Activated CD4-positive, alpha-beta memory T cell treated with anti-CD3 and anti-CD28 coated beads for 36 hours (primary cell): ENCODE measurements at regions not wholly inside any gene's neighbourhood (a gene's known extent, or its start where the extent isn't known, plus 50 kb on each side); places are given as distances from the start of the nearest gene placed in this dataset.

Experiments used
- CTCF ChIA-PET: fragments of 350-600 bp; sonication (Branson Sonifier 250); formaldehyde crosslinking; loops from one replicate; lab custom pipeline; 2021; ENCODE audit warnings: antibody characterized with exemption, inconsistent platforms; lab: Charles Lee
- POLR2A ChIA-PET: fragments of 350-600 bp; sonication (Branson Sonifier 250); formaldehyde crosslinking; loops from one replicate; lab custom pipeline; 2021; ENCODE audit warnings: antibody characterized with exemption; lab: Charles Lee
- DNase-seq: peaks from one replicate; pipeline ENCODE4 v3.0.0-alpha.2; 2020
- H3K27ac Mint-ChIP-seq: one replicate; pipeline ENCODE4 v1.8.0; 2021; ENCODE audit warnings: mixed read lengths
- H3K27me3 Mint-ChIP-seq: one replicate; pipeline ENCODE4 v1.8.0; 2021; ENCODE audit warnings: mixed read lengths
- H3K36me3 Mint-ChIP-seq: one replicate; pipeline ENCODE4 v1.8.0; 2021; ENCODE audit warnings: mixed read lengths
- H3K4me1 Mint-ChIP-seq: one replicate; pipeline ENCODE4 v1.8.0; 2021; ENCODE audit warnings: low read depth, mixed read lengths
- H3K4me3 Mint-ChIP-seq: one replicate; pipeline ENCODE4 v1.8.0; 2021; ENCODE audit warnings: mild to moderate bottlenecking, mixed read lengths
- H3K9me3 Mint-ChIP-seq: one replicate; pipeline ENCODE4 v1.8.0; 2021; ENCODE audit warnings: mixed read lengths
- intact Hi-C: fragments of 100-400 bp; cut with micrococcal nuclease; formaldehyde crosslinking; loops from one replicate; pipeline ENCODE4 v1.15.1; 2023

DNA sequence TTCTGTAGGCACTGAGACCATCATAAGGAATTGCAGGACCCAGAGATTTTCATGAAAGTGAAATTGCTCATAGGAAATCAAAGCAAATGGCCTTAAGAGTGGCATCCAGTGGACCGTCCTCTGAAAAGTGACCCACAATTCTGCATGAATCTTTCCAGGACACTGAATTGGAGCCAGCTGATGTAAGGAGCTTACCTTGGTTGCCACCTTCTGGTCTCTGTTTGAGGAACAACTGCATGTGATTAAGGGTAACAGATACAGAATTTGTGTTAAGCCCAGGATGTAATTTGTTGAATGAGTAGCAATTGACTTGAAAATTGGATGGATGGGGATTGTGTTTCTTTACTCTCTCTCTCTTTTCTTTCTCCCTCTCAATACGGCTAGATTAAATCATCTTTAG is 49.9 kb upstream of the GAS1 start:
- no peaks in the 10 kb centered on the region for H3K9me3 Mint-ChIP-seq
- H3K36me3 Mint-ChIP-seq = no peaks in the 10 kb centered on the region
- DNase-seq = no peak
- CTCF ChIA-PET = interaction anchor here (0.7 kb wide), 1 partner anchor 328 kb away, joined by 3 read pairs; no protein-coding TSS in a partner anchor
- no peak overlapping the region for H3K4me3 Mint-ChIP-seq
- H3K27ac Mint-ChIP-seq = no peak overlapping the region
- POLR2A ChIA-PET = no interaction called here
- no peaks in the 10 kb centered on the region for H3K4me1 Mint-ChIP-seq
- intact Hi-C loops = no loop called here
- H3K27me3 Mint-ChIP-seq = peaks cover 5% of the 10 kb centered on the region

DNA sequence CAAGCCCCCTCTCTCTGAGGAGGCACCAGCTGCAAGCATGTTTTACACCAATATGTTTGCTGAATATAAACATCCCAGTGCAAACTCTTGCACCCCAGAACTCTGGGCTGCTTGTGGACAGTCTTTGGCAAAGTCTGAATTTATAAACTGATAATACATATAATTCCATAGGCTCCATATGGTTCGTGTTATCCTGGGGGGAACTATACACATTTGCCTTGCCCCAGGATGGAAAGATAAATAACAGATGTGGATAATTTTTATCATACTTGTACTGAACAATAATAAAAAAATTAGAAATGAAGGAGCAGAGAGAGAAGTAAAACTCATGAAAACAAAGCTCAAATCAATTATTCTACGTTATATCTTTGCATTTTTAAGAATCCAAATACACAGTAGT is 50.6 kb upstream of the GAS1 start:
- peaks cover 5% of the 10 kb centered on the region for H3K27me3 Mint-ChIP-seq
- no peak overlapping the region for H3K27ac Mint-ChIP-seq
- H3K9me3 Mint-ChIP-seq = no peaks in the 10 kb centered on the region
- intact Hi-C loops = no loop called here
- ChIA-PET CTCF (no interaction called here), POLR2A (no interaction called here)
- no peaks in the 10 kb centered on the region for H3K4me1 Mint-ChIP-seq
- no peaks in the 10 kb centered on the region for H3K36me3 Mint-ChIP-seq
- no peak overlapping the region for H3K4me3 Mint-ChIP-seq
- no peak for DNase-seq

GRCh38 chr9:87002517-87002916 is 55.2 kb upstream of the GAS1 start:
- no peak overlapping the region for H3K27ac Mint-ChIP-seq
- ChIA-PET CTCF (no interaction called here), POLR2A (no interaction called here)
- no peaks in the 10 kb centered on the region for H3K4me1 Mint-ChIP-seq
- no peak for DNase-seq
- H3K9me3 Mint-ChIP-seq = no peaks in the 10 kb centered on the region
- no peak overlapping the region for H3K4me3 Mint-ChIP-seq
- H3K27me3 Mint-ChIP-seq = peaks cover 4% of the 10 kb centered on the region
- intact Hi-C loops = no loop called here
- no peaks in the 10 kb centered on the region for H3K36me3 Mint-ChIP-seq

- H3K36me3 Mint-ChIP-seq = no peaks in the 10 kb centered on the region
- intact Hi-C loops = no loop called here
- no peak overlapping the region for H3K4me3 Mint-ChIP-seq
- no peaks in the 10 kb centered on the region for H3K9me3 Mint-ChIP-seq
- H3K27ac Mint-ChIP-seq = no peak overlapping the region
- ChIA-PET CTCF (no interaction called here), POLR2A (no interaction called here)
- no peak for DNase-seq
- H3K27me3 Mint-ChIP-seq = peaks cover 3% of the 10 kb centered on the region
- no peaks in the 10 kb centered on the region for H3K4me1 Mint-ChIP-seq
Observed at GRCh38 chr9:87004016-87004415, 56.7 kb upstream of the GAS1 start.

GRCh38 chr9:87006956-87007355 is 59.6 kb upstream of the GAS1 start:
- no peak overlapping the region for H3K4me3 Mint-ChIP-seq
- H3K27me3 Mint-ChIP-seq = peaks cover 11% of the 10 kb centered on the region
- CTCF ChIA-PET = no interaction called here
- no peaks in the 10 kb centered on the region for H3K36me3 Mint-ChIP-seq
- intact Hi-C loops = no loop called here
- POLR2A ChIA-PET = no interaction called here
- H3K4me1 Mint-ChIP-seq = no peaks in the 10 kb centered on the region
- no peak overlapping the region for H3K27ac Mint-ChIP-seq
- no peak for DNase-seq
- no peaks in the 10 kb centered on the region for H3K9me3 Mint-ChIP-seq

GRCh38 chr9:87007711-87008366 is 60.5 kb upstream of the GAS1 start:
- intact Hi-C loops = no loop called here
- no peak for DNase-seq
- no peaks in the 10 kb centered on the region for H3K4me1 Mint-ChIP-seq
- H3K27ac Mint-ChIP-seq = no peak overlapping the region
- H3K9me3 Mint-ChIP-seq = no peaks in the 10 kb centered on the region
- ChIA-PET CTCF (no interaction called here), POLR2A (no interaction called here)
- H3K4me3 Mint-ChIP-seq = no peak overlapping the region
- H3K36me3 Mint-ChIP-seq = no peaks in the 10 kb centered on the region
- peaks cover 11% of the 10 kb centered on the region for H3K27me3 Mint-ChIP-seq

DNA sequence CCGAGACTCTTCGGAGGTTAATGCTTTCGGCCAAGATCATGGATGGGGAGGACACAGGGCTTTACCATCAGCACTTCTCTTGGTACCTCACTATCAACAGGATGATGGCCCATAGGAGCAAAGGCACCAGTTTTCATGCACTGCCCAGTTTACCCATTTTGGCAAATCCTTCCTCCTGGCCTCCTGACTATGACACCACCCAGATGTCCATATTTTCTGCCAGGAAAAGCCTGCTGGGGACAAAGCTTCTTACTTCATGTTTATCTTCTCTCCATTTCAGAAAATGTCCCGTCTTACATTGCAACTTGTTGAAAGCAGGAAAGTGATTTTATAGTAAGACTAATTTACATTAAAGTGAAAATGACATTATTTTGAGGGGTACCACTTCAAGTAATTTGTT is 61.4 kb upstream of the GAS1 start:
- DNase-seq = no peak
- H3K4me3 Mint-ChIP-seq = no peak overlapping the region
- CTCF ChIA-PET = no interaction called here
- intact Hi-C loops = no loop called here
- H3K27me3 Mint-ChIP-seq = peaks cover 11% of the 10 kb centered on the region
- POLR2A ChIA-PET = interaction anchor here (0.6 kb wide), 1 partner anchor 1076 kb away, joined by 3 read pairs; no protein-coding TSS in a partner anchor
- H3K27ac Mint-ChIP-seq = no peak overlapping the region
- no peaks in the 10 kb centered on the region for H3K36me3 Mint-ChIP-seq
- no peaks in the 10 kb centered on the region for H3K4me1 Mint-ChIP-seq
- no peaks in the 10 kb centered on the region for H3K9me3 Mint-ChIP-seq

- peaks cover 8% of the 10 kb centered on the region for H3K27me3 Mint-ChIP-seq
- no peaks in the 10 kb centered on the region for H3K4me1 Mint-ChIP-seq
- CTCF ChIA-PET = no interaction called here
Observed at GRCh38 chr9:87010626-87011025, 63.3 kb upstream of the GAS1 start.

GRCh38 chr9:87011551-87011950 is 64.2 kb upstream of the GAS1 start:
- Mint-ChIP-seq H3K4me3 (no peak overlapping the region), H3K27ac (no peak overlapping the region), H3K27me3 (peaks cover 8% of the 10 kb centered on the region), H3K36me3 (no peaks in the 10 kb centered on the region), H3K9me3 (no peaks in the 10 kb centered on the region), H3K4me1 (no peaks in the 10 kb centered on the region)
- ChIA-PET CTCF (no interaction called here), POLR2A (no interaction called here)
- DNase-seq = no peak
- intact Hi-C loops = no loop called here

More at GRCh38 chr9:87010626-87011025, 63.3 kb upstream of the GAS1 start:
- intact Hi-C loops = no loop called here
- POLR2A ChIA-PET = no interaction called here
- no peaks in the 10 kb centered on the region for H3K36me3 Mint-ChIP-seq
- DNase-seq = no peak
- H3K9me3 Mint-ChIP-seq = no peaks in the 10 kb centered on the region
- no peak overlapping the region for H3K4me3 Mint-ChIP-seq
- no peak overlapping the region for H3K27ac Mint-ChIP-seq

DNA sequence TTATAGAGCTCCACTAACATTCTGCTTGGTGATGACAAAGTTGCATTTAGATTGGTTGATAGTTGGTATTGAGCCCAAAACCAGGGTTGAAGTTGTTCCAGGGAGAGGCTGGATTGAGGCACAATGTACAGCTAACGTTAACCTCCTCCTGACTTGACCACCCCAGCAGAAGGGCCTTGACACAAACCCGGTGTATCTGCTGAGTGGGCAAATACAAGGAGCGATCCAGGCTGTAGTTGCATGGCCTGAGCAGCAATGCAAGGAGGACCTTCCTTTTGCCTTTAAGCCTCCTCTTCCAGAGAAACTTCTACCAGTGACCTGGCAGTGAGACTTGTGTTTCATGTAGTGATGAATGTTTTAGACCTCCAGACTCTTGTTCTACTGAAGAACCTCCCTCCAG is 66.2 kb upstream of the GAS1 start:
- CTCF ChIA-PET = no interaction called here
- Mint-ChIP-seq H3K27ac (no peak overlapping the region), H3K4me1 (no peaks in the 10 kb centered on the region)

DNA sequence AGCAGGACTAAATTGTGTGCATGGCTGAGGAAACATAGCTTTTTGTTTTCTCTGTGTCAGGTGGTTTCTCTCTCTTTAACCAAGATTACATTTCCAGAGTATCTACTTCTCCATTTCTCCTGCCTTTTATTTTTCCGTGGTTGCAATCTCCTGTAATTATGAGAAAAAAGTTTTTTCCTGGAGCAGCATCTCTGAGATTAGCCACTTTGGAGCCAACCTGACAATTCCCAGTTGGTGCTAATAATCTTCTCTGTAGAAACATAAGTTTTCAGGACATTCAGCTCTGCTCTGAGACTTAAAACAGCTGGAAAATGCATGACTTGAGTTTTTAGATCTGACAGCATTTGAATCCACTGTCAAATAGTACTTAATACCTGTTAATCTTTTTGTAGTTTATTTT is 67.1 kb upstream of the GAS1 start:
- H3K27me3 Mint-ChIP-seq = peaks cover 8% of the 10 kb centered on the region
- no peaks in the 10 kb centered on the region for H3K36me3 Mint-ChIP-seq
- DNase-seq = no peak
- CTCF ChIA-PET = no interaction called here
- H3K4me1 Mint-ChIP-seq = no peaks in the 10 kb centered on the region
- no peak overlapping the region for H3K27ac Mint-ChIP-seq
- H3K4me3 Mint-ChIP-seq = no peak overlapping the region
- no peaks in the 10 kb centered on the region for H3K9me3 Mint-ChIP-seq
- POLR2A ChIA-PET = no interaction called here
- intact Hi-C loops = no loop called here

More for the DNA sequence above, 66.2 kb upstream of the GAS1 start:
- Mint-ChIP-seq H3K36me3 (no peaks in the 10 kb centered on the region), H3K4me3 (no peak overlapping the region), H3K27me3 (peaks cover 8% of the 10 kb centered on the region), H3K9me3 (no peaks in the 10 kb centered on the region)
- intact Hi-C loops = no loop called here
- POLR2A ChIA-PET = no interaction called here
- no peak for DNase-seq

DNA sequence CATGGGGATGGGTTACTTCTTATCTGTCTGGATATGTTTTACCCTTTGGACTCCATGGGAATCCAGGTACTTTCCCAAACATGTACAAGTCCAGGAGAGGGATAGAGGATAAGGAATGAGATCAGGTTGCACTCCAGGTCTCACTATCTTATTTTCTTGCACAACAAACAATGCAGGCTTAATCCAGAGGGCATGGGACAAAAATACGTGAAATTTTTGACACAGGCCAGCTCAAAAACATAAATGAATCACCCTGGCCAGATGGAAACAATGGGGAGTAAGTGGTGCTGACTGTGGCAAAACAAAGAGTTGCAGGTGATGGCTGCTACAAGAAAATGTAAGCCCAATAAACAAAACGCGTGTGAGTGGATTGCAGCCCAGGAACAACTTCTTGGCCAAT is 69.4 kb upstream of the GAS1 start:
- no peaks in the 10 kb centered on the region for H3K36me3 Mint-ChIP-seq
- ChIA-PET POLR2A (no interaction called here), CTCF (no interaction called here)
- intact Hi-C loops = no loop called here
- no peak overlapping the region for H3K4me3 Mint-ChIP-seq
- H3K4me1 Mint-ChIP-seq = no peaks in the 10 kb centered on the region
- no peaks in the 10 kb centered on the region for H3K9me3 Mint-ChIP-seq
- no peak for DNase-seq
- H3K27ac Mint-ChIP-seq = no peak overlapping the region
- H3K27me3 Mint-ChIP-seq = no peaks in the 10 kb centered on the region

GRCh38 chr9:87020169-87020950 is 73.1 kb upstream of the GAS1 start:
- H3K4me3 Mint-ChIP-seq = no peak overlapping the region
- H3K27ac Mint-ChIP-seq = no peak overlapping the region
- H3K9me3 Mint-ChIP-seq = no peaks in the 10 kb centered on the region
- no peaks in the 10 kb centered on the region for H3K36me3 Mint-ChIP-seq
- intact Hi-C loops = no loop called here
- CTCF ChIA-PET = no interaction called here
- POLR2A ChIA-PET = no interaction called here
- H3K4me1 Mint-ChIP-seq = no peaks in the 10 kb centered on the region
- peaks cover 5% of the 10 kb centered on the region for H3K27me3 Mint-ChIP-seq
- no peak for DNase-seq
